T-cell (primary cell): ENCODE measurements at regions not wholly inside any gene's neighbourhood (a gene's known extent, or its start where the extent isn't known, plus 50 kb on each side); places are given as distances from the start of the nearest gene placed in this dataset.
A peak's percentile ranks its signal among the peaks of the same experiment; 100 is the strongest.

ENCODE experiments used
- ATAC-seq, 4 experiments: fragments of 200-7000 bp in 3 of 4; fragments of 150-1000 bp in 1 of 4; cut with Tn5 transposase; replicated peaks in 1 of 4; 1 replicate in 3 of 4; 2 replicates in 1 of 4; pipeline ENCODE4 v1.10.0; 2021; ENCODE audit warnings: moderate library complexity in 3 of 4, mild to moderate bottlenecking in 2 of 4, moderate number of reproducible peaks in 1 of 4
- CTCF ChIA-PET, 2 donors: fragments of 300-600 bp; sonication (Branson Sonifier 250); formaldehyde crosslinking; loops; one replicate each; lab custom pipeline; 2022; ENCODE audit warnings: antibody characterized with exemption in 2 of 2; lab: Charles Lee
- POLR2A ChIA-PET, 2 donors: fragments of 300-600 bp; sonication (Branson Sonifier 250); formaldehyde crosslinking; loops; one replicate each; lab custom pipeline; 2022; ENCODE audit warnings: antibody characterized with exemption in 2 of 2; lab: Charles Lee
- DNase-seq, 35 experiments: peaks; one replicate each; pipeline versions ENCODE4 v3.0.0 to v3.0.0-alpha.2; 2013 to 2023
- H3K27ac ChIP-seq: one replicate; pipeline ENCODE4 v1.5.1; 2013; ENCODE audit warnings: low read length
- H3K27me3 ChIP-seq, 2 experiments: replicated peaks in 1 of 2; 1 replicate in 1 of 2; 2 replicates in 1 of 2; pipeline versions ENCODE4 v1.6.1 to v1.7.0; 2013; ENCODE audit warnings: low read length in 1 of 2, mixed read lengths in 1 of 2; ENCODE audit not compliant: control insufficient read depth in 2 of 2, insufficient read depth in 2 of 2; ENCODE audit errors: extremely low read depth in 1 of 2
- H3K36me3 ChIP-seq, 2 donors: 1 replicate in 1 of 2; 2 replicates in 1 of 2; pipeline versions ENCODE4 v1.6.1 to v1.7.0; 2013; ENCODE audit warnings: low read length in 1 of 2; ENCODE audit not compliant: control insufficient read depth in 2 of 2, insufficient read depth in 1 of 2; ENCODE audit errors: extremely low read depth in 1 of 2
- H3K4me1 ChIP-seq, 2 experiments: 1 replicate in 1 of 2; 2 replicates in 1 of 2; pipeline versions ENCODE4 v1.6.1 to v1.7.0; 2013; ENCODE audit warnings: low read length in 2 of 2, mixed read lengths in 1 of 2; ENCODE audit not compliant: insufficient read depth in 2 of 2, control insufficient read depth in 1 of 2; ENCODE audit errors: extremely low read depth in 1 of 2
- H3K4me3 ChIP-seq, 2 donors: 1 replicate in 1 of 2; 2 replicates in 1 of 2; pipeline versions ENCODE4 v1.5.1 to v1.7.0; 2013; ENCODE audit warnings: mild to moderate bottlenecking in 2 of 2, low read length in 1 of 2, moderate library complexity in 1 of 2; ENCODE audit not compliant: control insufficient read depth in 1 of 2; ENCODE audit errors: extremely low read depth in 1 of 2
- H3K9me3 ChIP-seq: 2 replicates; pipeline ENCODE4 v1.7.0; 2013
- H3K27ac Mint-ChIP-seq, 2 donors: one replicate each; pipeline ENCODE4 v1.8.0; 2020 to 2021; ENCODE audit warnings: mild to moderate bottlenecking in 2 of 2, mixed read lengths in 2 of 2
- H3K27me3 Mint-ChIP-seq, 2 donors: one replicate each; pipeline ENCODE4 v1.8.0; 2021 to 2022; ENCODE audit warnings: mixed read lengths in 2 of 2
- H3K36me3 Mint-ChIP-seq: one replicate; pipeline ENCODE4 v1.8.0; 2021; ENCODE audit warnings: mixed read lengths
- H3K4me1 Mint-ChIP-seq, 3 donors: one replicate each; pipeline ENCODE4 v1.8.0; 2020 to 2022; ENCODE audit warnings: mixed read lengths in 3 of 3, mild to moderate bottlenecking in 1 of 3
- H3K4me3 Mint-ChIP-seq, 3 donors: one replicate each; pipeline ENCODE4 v1.8.0; 2020 to 2022; ENCODE audit warnings: mild to moderate bottlenecking in 3 of 3, mixed read lengths in 3 of 3, moderate library complexity in 3 of 3
- H3K9me3 Mint-ChIP-seq, 3 donors: one replicate each; pipeline ENCODE4 v1.8.0; 2020 to 2022; ENCODE audit warnings: mixed read lengths in 3 of 3
- WGBS: methylation state at CpG from one replicate; pipeline ENCODE4 v1.1.5; 2013; ENCODE audit warnings: missing lambda C conversion rate; ENCODE audit not compliant: insufficient coverage; 5-methylcytosine and 5-hydroxymethylcytosine counted together

DNA sequence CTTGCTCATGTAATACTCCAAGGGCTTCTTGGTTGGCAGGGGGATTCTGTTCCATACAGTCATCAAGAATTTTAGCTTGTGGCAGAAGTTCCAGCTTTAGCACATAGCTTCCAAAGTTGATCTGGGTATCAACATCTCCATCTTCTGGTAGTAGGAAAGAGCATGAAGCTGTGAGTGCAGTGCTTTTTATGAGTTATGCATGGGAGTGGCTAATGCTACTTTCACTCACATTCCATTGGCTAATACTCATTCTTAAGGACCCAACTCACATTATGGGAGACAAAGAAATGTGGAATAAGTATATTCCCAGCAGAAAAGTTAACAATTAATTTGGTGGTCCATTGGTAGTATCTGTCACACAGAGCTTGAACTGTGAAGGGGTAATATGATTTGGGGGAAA is 194.2 kb upstream of the CHD1 start:
- H3K9me3 ChIP-seq = no peaks in the 10 kb centered on the region
- no peaks in the 10 kb centered on the region for H3K27me3 ChIP-seq
- no peak overlapping the region for H3K4me3 ChIP-seq
- Mint-ChIP-seq H3K27ac (no peak overlapping the region), H3K27me3 (peaks cover 3 to 5% of the 10 kb centered on the region in 2 donors), H3K4me3 (no peak overlapping the region), H3K4me1 (no peaks in the 10 kb centered on the region), H3K36me3 (no peaks in the 10 kb centered on the region), H3K9me3 (no peaks in the 10 kb centered on the region)
- DNase-seq = no peak
- H3K27ac ChIP-seq = no peak overlapping the region
- ChIA-PET CTCF (interaction anchor here in 1 of 2 donors (0.5 kb wide), 1 partner anchor 18 kb away, joined by 3 read pairs; no protein-coding TSS in a partner anchor), POLR2A (interaction anchor here in 1 of 2 donors (0.6 kb wide), 2 partner anchors 16 to 1805 kb away, joined by 3 read pairs; no protein-coding TSS in a partner anchor)
- no peaks in the 10 kb centered on the region for H3K36me3 ChIP-seq
- no peaks in the 10 kb centered on the region for H3K4me1 ChIP-seq
- ATAC-seq = no peak

DNA sequence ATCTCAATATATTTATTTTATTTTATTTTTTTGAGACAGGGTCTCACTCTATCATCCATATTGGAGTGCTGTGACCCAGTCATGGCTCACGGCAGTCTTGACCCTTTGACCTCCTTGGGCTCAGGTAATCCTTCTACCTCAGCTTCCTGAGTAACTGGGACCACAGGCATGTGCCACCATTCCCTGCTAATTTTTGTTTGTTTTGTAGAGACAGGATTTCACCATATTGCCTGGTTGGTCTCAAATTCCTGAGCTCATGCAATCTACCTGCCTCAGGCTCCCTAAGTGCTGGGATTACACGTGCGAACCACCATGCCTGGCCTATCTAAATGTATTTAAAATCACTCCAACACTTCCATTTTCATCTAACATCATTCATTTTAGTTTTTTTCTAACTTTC is 190.5 kb upstream of the CHD1 start:
- Histone ChIP-seq H3K27me3 (no peaks in the 10 kb centered on the region), H3K9me3 (no peaks in the 10 kb centered on the region), H3K4me3 (no peak overlapping the region), H3K36me3 (no peaks in the 10 kb centered on the region), H3K27ac (no peak overlapping the region), H3K4me1 (no peaks in the 10 kb centered on the region)
- Mint-ChIP-seq H3K36me3 (no peaks in the 10 kb centered on the region), H3K4me1 (no peaks in the 10 kb centered on the region), H3K4me3 (no peak overlapping the region), H3K9me3 (no peaks in the 10 kb centered on the region), H3K27ac (no peak overlapping the region), H3K27me3 (peaks cover 3 to 4% of the 10 kb centered on the region in 2 donors)
- CTCF ChIA-PET = no interaction called here
- no peak for DNase-seq
- POLR2A ChIA-PET = no interaction called here
- WGBS = no CpG with 5 or more reads among the region's 3 CpGs
- no peak for ATAC-seq

DNA sequence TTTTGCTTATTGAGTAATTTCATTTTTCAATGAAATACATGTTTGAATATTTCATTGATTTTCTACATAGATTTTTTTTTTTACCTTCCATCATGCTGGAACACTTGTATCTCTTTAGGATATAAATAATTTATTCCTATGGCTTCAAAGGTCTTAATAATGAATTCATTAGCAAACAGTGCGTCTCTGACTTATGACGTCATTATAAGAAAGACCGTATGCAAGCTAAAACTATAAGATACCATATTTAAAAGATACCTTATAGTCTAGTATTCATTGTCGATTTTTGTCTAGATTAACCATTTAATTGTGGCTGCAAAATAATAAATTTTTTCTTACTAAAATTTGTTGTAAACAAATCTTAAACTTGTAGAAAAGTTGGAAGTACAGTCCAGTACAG is 187.7 kb upstream of the CHD1 start:
- ATAC-seq (no peak), DNase-seq (no peak)
- no peaks in the 10 kb centered on the region for H3K9me3 Mint-ChIP-seq
- no peak overlapping the region for H3K27ac ChIP-seq
- H3K36me3 Mint-ChIP-seq = no peaks in the 10 kb centered on the region
- no peaks in the 10 kb centered on the region for H3K36me3 ChIP-seq
- ChIA-PET CTCF (interaction anchor here in 1 of 2 donors (1.5 kb wide), 1 partner anchor 10 kb away, joined by 3 read pairs; no protein-coding TSS in a partner anchor), POLR2A (no interaction called here)
- peaks cover 0 to 3% of the 10 kb centered on the region in 2 experiments for H3K27me3 ChIP-seq
- WGBS = no CpG with 5 or more reads among the region's 4 CpGs
- H3K4me3 Mint-ChIP-seq = no peak overlapping the region
- H3K4me1 Mint-ChIP-seq = no peaks in the 10 kb centered on the region
- H3K27me3 Mint-ChIP-seq = peaks cover 0 to 6% of the 10 kb centered on the region in 2 donors
- H3K4me1 ChIP-seq = no peaks in the 10 kb centered on the region
- H3K4me3 ChIP-seq = no peak overlapping the region
- no peak overlapping the region for H3K27ac Mint-ChIP-seq
- H3K9me3 ChIP-seq = no peaks in the 10 kb centered on the region

DNA sequence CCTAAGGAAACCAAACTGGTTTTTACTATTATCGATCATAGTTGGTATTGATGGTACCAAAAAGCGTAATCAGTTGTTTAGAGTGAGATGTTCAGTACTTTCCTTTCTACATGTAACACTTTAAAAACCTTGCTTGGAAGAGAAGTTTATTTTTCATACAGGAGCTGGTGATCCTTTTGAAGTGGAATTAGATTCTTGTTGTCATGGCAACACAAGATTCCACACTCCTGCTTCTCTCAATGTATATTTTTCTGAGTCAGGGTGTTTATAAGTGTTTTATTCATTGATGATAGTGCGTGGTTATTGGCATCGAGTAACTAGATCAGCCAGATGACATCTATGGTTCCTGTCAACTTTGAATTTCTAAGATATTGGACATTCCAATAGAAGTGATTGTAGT is 181.1 kb upstream of the CHD1 start:
- Histone ChIP-seq H3K36me3 (no peaks in the 10 kb centered on the region), H3K27ac (no peak overlapping the region), H3K9me3 (no peaks in the 10 kb centered on the region), H3K4me3 (no peak overlapping the region), H3K4me1 (no peaks in the 10 kb centered on the region), H3K27me3 (peaks cover 0 to 3% of the 10 kb centered on the region in 2 experiments)
- H3K4me3 Mint-ChIP-seq = no peak overlapping the region
- ChIA-PET CTCF (interaction anchor here in 1 of 2 donors (0.9 kb wide), 1 partner anchor 13 kb away, joined by 3 read pairs; no protein-coding TSS in a partner anchor), POLR2A (no interaction called here)
- H3K36me3 Mint-ChIP-seq = no peaks in the 10 kb centered on the region
- peaks cover 7 to 9% of the 10 kb centered on the region in 2 donors for H3K27me3 Mint-ChIP-seq
- no peaks in the 10 kb centered on the region for H3K9me3 Mint-ChIP-seq
- H3K27ac Mint-ChIP-seq = no peak overlapping the region
- ATAC-seq = no peak
- no peaks in the 10 kb centered on the region for H3K4me1 Mint-ChIP-seq
- DNase-seq = no peak
- WGBS = no CpG with 5 or more reads among the region's 4 CpGs

DNA sequence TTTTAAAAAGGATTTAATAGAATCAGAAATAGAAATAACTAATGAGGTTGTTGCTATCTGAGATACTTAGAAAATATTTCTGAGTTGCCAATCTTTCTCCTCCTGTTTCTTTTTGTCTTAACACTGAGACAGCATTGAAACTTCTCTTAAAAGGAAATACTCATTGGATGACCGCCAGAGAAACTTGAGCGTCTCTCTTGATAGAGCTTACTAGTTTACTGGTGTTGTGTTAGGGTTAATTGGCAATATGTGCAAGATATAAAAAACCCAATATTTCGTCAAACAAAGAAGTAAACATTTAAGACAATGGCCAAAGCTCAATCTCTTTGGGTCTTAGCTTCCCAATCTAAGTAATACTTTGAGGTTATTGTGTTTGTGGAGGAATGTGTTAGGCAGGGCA is 176.4 kb upstream of the CHD1 start:
- H3K27me3 Mint-ChIP-seq = peaks cover 0 to 9% of the 10 kb centered on the region in 2 donors
- Histone ChIP-seq H3K27ac (no peak overlapping the region), H3K4me1 (no peaks in the 10 kb centered on the region), H3K27me3 (peaks cover 0 to 6% of the 10 kb centered on the region in 2 experiments), H3K9me3 (no peaks in the 10 kb centered on the region), H3K4me3 (no peak overlapping the region), H3K36me3 (no peaks in the 10 kb centered on the region)
- ATAC-seq (no peak), DNase-seq (no peak)
- CTCF ChIA-PET = interaction anchor here (0.5 to 3.0 kb wide), 18 partner anchors 9 to 1578 kb away, joined by 3 to 13 read pairs (median 4); no protein-coding TSS in a partner anchor
- no peak overlapping the region for H3K27ac Mint-ChIP-seq
- peaks cover 0 to 2% (median 1%) of the 10 kb centered on the region in 3 donors for H3K4me1 Mint-ChIP-seq
- H3K9me3 Mint-ChIP-seq = no peaks in the 10 kb centered on the region
- POLR2A ChIA-PET = no interaction called here
- no CpG with 5 or more reads among the region's 3 CpGs for WGBS
- no peak overlapping the region for H3K4me3 Mint-ChIP-seq
- H3K36me3 Mint-ChIP-seq = no peaks in the 10 kb centered on the region

DNA sequence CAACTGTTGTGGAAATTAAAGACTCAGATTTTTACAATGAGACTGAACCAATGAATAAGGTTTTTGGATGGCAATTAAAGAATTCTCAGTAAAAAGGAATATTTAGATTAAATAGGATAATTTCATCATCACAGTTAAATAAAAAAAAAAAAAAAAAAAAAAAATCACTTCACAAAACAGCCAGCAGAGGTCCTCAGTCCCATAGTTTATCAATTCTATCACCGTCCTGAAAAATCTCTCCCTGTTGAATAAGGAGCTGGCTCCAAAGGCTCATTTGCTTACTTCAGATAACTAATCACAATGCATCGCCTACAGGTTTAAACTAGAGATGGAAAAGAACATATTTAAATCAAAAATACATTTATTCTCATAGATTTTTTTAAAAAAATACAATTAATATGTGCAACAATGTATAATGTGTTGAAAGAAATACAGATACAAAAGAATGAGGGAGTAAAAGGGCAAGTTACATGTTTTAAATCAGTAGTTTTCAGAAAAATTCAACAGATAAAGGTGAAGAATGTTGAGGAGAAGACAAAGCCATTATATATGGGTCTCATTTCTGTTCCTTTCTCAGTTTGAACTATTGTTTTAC is 175.8 kb upstream of the CHD1 start:
- peaks cover 0 to 8% of the 10 kb centered on the region in 2 donors for H3K27me3 Mint-ChIP-seq
- DNase-seq (peak in 1 of 35 experiments; percentile 50), ATAC-seq (no peak)
- H3K9me3 Mint-ChIP-seq = no peaks in the 10 kb centered on the region
- no peaks in the 10 kb centered on the region for H3K36me3 Mint-ChIP-seq
- H3K36me3 ChIP-seq = no peaks in the 10 kb centered on the region
- H3K4me3 Mint-ChIP-seq = no peak overlapping the region
- POLR2A ChIA-PET = no interaction called here
- no peak overlapping the region for H3K27ac Mint-ChIP-seq
- H3K27me3 ChIP-seq = peaks cover 0 to 6% of the 10 kb centered on the region in 2 experiments
- H3K4me1 ChIP-seq = no peaks in the 10 kb centered on the region
- WGBS = no CpG with 5 or more reads among the region's 2 CpGs
- H3K4me3 ChIP-seq = no peak overlapping the region
- H3K27ac ChIP-seq = no peak overlapping the region
- H3K9me3 ChIP-seq = no peaks in the 10 kb centered on the region
- H3K4me1 Mint-ChIP-seq = peaks cover 0 to 2% (median 1%) of the 10 kb centered on the region in 3 donors
- CTCF ChIA-PET = interaction anchor here (0.5 to 3.0 kb wide), 18 partner anchors 8 to 1578 kb away, joined by 3 to 13 read pairs (median 4); no protein-coding TSS in a partner anchor
